ENCODE measurements at regions not wholly inside any gene's neighbourhood (a gene's known extent, or its start where the extent isn't known, plus 50 kb on each side); places are given as distances from the start of the nearest gene placed in this dataset.

- TF ChIP-seq NFIC (IDR thresholded peaks at IDR 0.05) (no peak), REST (IDR thresholded peaks at IDR 0.05; ENCODE audit: low read depth) (no peak), TAF1 (IDR thresholded peaks at IDR 0.05; ENCODE audit: low read depth) (no peak), CEBPB (IDR thresholded peaks at IDR 0.05) (no peak)
Measured at GRCh38 chrX:98607739-98608138, 1724.0 kb downstream of the RPA4 start.

- TF ChIP-seq NFIC (IDR thresholded peaks at IDR 0.05): no peak
- no peak for TF ChIP-seq CREB1 (IDR thresholded peaks at IDR 0.05; ENCODE audit: low read depth)
- TF ChIP-seq, protein P1, sequence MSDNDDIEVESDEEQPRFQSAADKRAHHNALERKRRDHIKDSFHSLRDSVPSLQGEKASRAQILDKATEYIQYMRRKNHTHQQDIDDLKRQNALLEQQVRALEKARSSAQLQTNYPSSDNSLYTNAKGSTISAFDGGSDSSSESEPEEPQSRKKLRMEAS (IDR thresholded peaks at IDR 0.05): no peak
- TF ChIP-seq REST (IDR thresholded peaks at IDR 0.05; ENCODE audit: low read depth): no peak
- no peak for TF ChIP-seq RAD21 (IDR thresholded peaks at IDR 0.05; ENCODE audit: low read depth)
- no peak for TF ChIP-seq EGR1 (IDR thresholded peaks at IDR 0.05)
- no peak for TF ChIP-seq YY1 (IDR thresholded peaks at IDR 0.05; ENCODE audit: low read depth)
- no peak for TF ChIP-seq ZBTB7A (IDR thresholded peaks at IDR 0.05; ENCODE audit: low read depth)
- TF ChIP-seq CEBPB (IDR thresholded peaks at IDR 0.05): no peak
- TF ChIP-seq TCF12 (IDR thresholded peaks at IDR 0.05; ENCODE audit: low read depth): no peak
- no peak for TF ChIP-seq EP300 (IDR thresholded peaks at IDR 0.05; ENCODE audit: borderline replicate concordance)
- no peak for TF ChIP-seq FOXM1 (IDR thresholded peaks at IDR 0.05; ENCODE audit: borderline replicate concordance, low read depth)
- no peak for TF ChIP-seq USF1 (IDR thresholded peaks at IDR 0.05)
- no peak for TF ChIP-seq TEAD4 (IDR thresholded peaks at IDR 0.05)
- no peak for TF ChIP-seq TAF1 (IDR thresholded peaks at IDR 0.05; ENCODE audit: low read depth)
Measured at GRCh38 chrX:98627645-98628044, 1743.9 kb downstream of the RPA4 start.

DNA sequence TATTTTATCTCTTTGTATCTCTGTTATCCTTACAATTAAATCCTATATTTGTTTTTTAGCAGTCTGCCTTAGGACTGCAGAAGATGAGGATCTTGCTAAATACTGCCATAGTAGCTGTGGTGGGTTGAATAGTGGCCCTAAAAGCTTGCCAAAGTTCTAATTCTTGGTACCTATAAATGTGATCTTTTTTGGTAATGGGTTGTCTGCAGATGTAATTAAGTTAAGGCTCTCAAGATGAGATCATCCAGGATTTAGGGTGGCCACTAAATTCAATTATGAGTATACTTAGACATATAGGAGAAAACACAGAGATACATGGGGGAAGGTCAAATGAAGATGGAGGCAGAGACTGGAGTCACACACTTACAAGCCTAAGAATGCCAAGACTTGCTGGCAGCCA lies 1753.7 kb downstream of the RPA4 start:
- no peak for TF ChIP-seq REST (IDR thresholded peaks at IDR 0.05; ENCODE audit: low read depth)
- no peak for TF ChIP-seq FOXM1 (IDR thresholded peaks at IDR 0.05; ENCODE audit: borderline replicate concordance, low read depth)
- TF ChIP-seq TCF12 (IDR thresholded peaks at IDR 0.05; ENCODE audit: low read depth): no peak
- no peak for TF ChIP-seq RAD21 (IDR thresholded peaks at IDR 0.05; ENCODE audit: low read depth)
- TF ChIP-seq YY1 (IDR thresholded peaks at IDR 0.05; ENCODE audit: low read depth): no peak
- no peak for TF ChIP-seq TAF1 (IDR thresholded peaks at IDR 0.05; ENCODE audit: low read depth)

- TF ChIP-seq RAD21 (IDR thresholded peaks at IDR 0.05; ENCODE audit: low read depth) (no peak), NFIC (IDR thresholded peaks at IDR 0.05) (no peak), FOXM1 (IDR thresholded peaks at IDR 0.05; ENCODE audit: borderline replicate concordance, low read depth) (no peak), USF1 (IDR thresholded peaks at IDR 0.05) (no peak), ZBTB7A (IDR thresholded peaks at IDR 0.05; ENCODE audit: low read depth) (no peak)
- TF ChIP-seq, protein P1 (IDR thresholded peaks at IDR 0.05): no peak
Measured at GRCh38 chrX:98646351-98646750, 1762.6 kb downstream of the RPA4 start.

DNA sequence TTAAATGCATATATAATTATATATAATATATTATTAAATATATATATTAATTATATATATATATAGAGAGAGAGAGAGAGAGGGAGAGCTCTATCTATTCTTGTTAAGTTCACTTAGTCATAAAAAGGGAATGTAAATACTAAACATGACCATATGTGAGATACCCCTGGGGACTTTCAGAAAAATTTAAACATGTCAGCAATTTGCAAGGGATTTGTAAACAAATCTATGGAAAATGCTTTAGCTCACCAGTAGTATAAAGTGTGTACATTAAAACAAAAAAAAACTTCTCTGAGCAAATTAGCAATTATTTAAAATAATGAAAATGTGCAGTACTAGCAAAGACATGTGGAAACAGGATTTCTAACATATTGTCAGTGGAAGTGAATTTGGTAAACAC lies 1755.5 kb downstream of the PCDH19 start:
- TF ChIP-seq TAF1 (IDR thresholded peaks at IDR 0.05; ENCODE audit: low read depth): no peak
- TF ChIP-seq EP300 (IDR thresholded peaks at IDR 0.05; ENCODE audit: borderline replicate concordance): no peak
- TF ChIP-seq RAD21 (IDR thresholded peaks at IDR 0.05; ENCODE audit: low read depth): no peak
- TF ChIP-seq USF1 (IDR thresholded peaks at IDR 0.05): no peak
- no peak for TF ChIP-seq REST (IDR thresholded peaks at IDR 0.05; ENCODE audit: low read depth)

Data from Ishikawa (cell line).